Panc1 (cell line): ENCODE measurements at regions not wholly inside any gene's neighbourhood (a gene's known extent, or its start where the extent isn't known, plus 50 kb on each side); places are given as distances from the start of the nearest gene placed in this dataset.

Source experiments
- ATAC-seq: fragments of 200-7000 bp; cut with Tn5 transposase; 2 replicates; pipeline ENCODE4 v1.9.1; 2020; ENCODE audit warnings: mild to moderate bottlenecking, moderate library complexity
- BruUV-seq: library from RNA; stranded (reverse); fragments of 400-500 nt; replicated peaks from 2 replicates; lab custom pipeline; 2021; lab: Mats Ljungman, UMichigan
- CTCF ChIA-PET: fragments of 300-600 bp; sonication (Branson Sonifier 250); formaldehyde crosslinking; loops from one replicate; lab custom pipeline; 2022; ENCODE audit warnings: antibody characterized with exemption; lab: Charles Lee
- POLR2A ChIA-PET: fragments of 300-600 bp; sonication (Branson Sonifier 250); formaldehyde crosslinking; loops from one replicate; lab custom pipeline; 2022; ENCODE audit warnings: antibody characterized with exemption; lab: Charles Lee
- DNase-seq: peaks from one replicate; pipeline ENCODE4 v3.0.0-alpha.2; 2010; ENCODE audit warnings: low read depth, low spot score
- H3K27ac ChIP-seq: 2 replicates; pipeline ENCODE4 v1.5.1; 2011; ENCODE audit warnings: mild to moderate bottlenecking, low read length, inconsistent platforms
- H3K27me3 ChIP-seq: fragments of 200-500 bp; sonication (Bioruptor generic); 2 replicates; pipeline ENCODE4 v1.6.0; 2014; ENCODE audit warnings: low read length, inconsistent platforms; ENCODE audit not compliant: control insufficient read depth, insufficient read depth
- H3K36me3 ChIP-seq: fragments of 200-500 bp; sonication (Bioruptor generic); 2 replicates; pipeline ENCODE4 v1.5.1; 2014; ENCODE audit warnings: inconsistent platforms, mild to moderate bottlenecking, low read length, moderate library complexity; ENCODE audit not compliant: control insufficient read depth, insufficient read depth
- H3K4me1 ChIP-seq: 2 replicates; pipeline ENCODE4 v1.5.1; 2011; ENCODE audit warnings: inconsistent platforms, mild to moderate bottlenecking, low read length, moderate library complexity; ENCODE audit not compliant: control insufficient read depth, insufficient read depth
- H3K4me3 ChIP-seq, 2 experiments: 2 replicates each; pipeline ENCODE4 v1.5.1; 2011 to 2012; ENCODE audit warnings: low read depth in 2 of 2, low read length in 2 of 2, mild to moderate bottlenecking in 2 of 2, inconsistent platforms in 1 of 2, moderate library complexity in 1 of 2
- H3K9me3 ChIP-seq: fragments of 200-500 bp; sonication (Bioruptor generic); 2 replicates; pipeline ENCODE4 v1.5.1; 2014; ENCODE audit warnings: low read depth, mild to moderate bottlenecking, inconsistent platforms, low read length, moderate library complexity; ENCODE audit not compliant: control insufficient read depth, insufficient read depth
- POLR2AphosphoS5 ChIP-seq: IDR thresholded peaks from 2 replicates; pipeline ENCODE4 v1.6.1; 2012; ENCODE audit warnings: mild to moderate bottlenecking, low read depth, low read length, moderate library complexity
- REST ChIP-seq, 2 experiments: IDR thresholded peaks; 2 replicates each; pipeline ENCODE4 v1.6.1; 2011 to 2012; ENCODE audit warnings: low read depth in 2 of 2, control low read depth in 1 of 2, low read length in 1 of 2, mild to moderate bottlenecking in 1 of 2, moderate library complexity in 1 of 2; ENCODE audit not compliant: insufficient read depth in 1 of 2
- SIN3A ChIP-seq: IDR thresholded peaks from 2 replicates; pipeline ENCODE4 v1.6.1; 2012; ENCODE audit warnings: low read depth, mild to moderate bottlenecking, low read length, moderate library complexity, borderline replicate concordance; ENCODE audit not compliant: insufficient read depth
- TCF7L2 ChIP-seq: IDR thresholded peaks from 2 replicates; pipeline ENCODE4 v1.6.1; 2011; ENCODE audit warnings: mild to moderate bottlenecking, low read depth, low read length, inconsistent platforms
- in situ Hi-C: cut with HindIII; loops from 2 replicates; pipeline ENCODE4 v1.10.0; 2016; ENCODE audit warnings: low sequenced_read_pairs, low pct_unique_long_range_greater_than_20kb
- intact Hi-C: fragments of 100-400 bp; cut with micrococcal nuclease; formaldehyde crosslinking; loops from one replicate; pipeline ENCODE4 v1.10.0; 2022; ENCODE audit not compliant: unreplicated experiment
- TF ChIP-seq, protein P1 (sequence below): fragments of 450-650 bp; IDR thresholded peaks from 2 replicates; pipeline ENCODE4 v1.5.1; 2017; ENCODE audit warnings: mild to moderate bottlenecking

GRCh38 chr10:125389648-125390047 is 229.3 kb upstream of the CTBP2 start:
- peaks cover 16% of the 10 kb centered on the region; the same call in 1 of the 2 replicates for H3K9me3 ChIP-seq
- no peak overlapping the region for H3K27ac ChIP-seq
- no TSS peak for BruUV-seq
- in situ Hi-C loops = no loop called here
- no peaks in the 10 kb centered on the region for H3K4me1 ChIP-seq
- POLR2A ChIA-PET = interaction anchor here (0.7 kb wide), 1 partner anchor 35 kb away, joined by 3 read pairs; no protein-coding TSS in a partner anchor
- DNase-seq (no peak), ATAC-seq (no peak)
- H3K4me3 ChIP-seq = no peak overlapping the region
- H3K36me3 ChIP-seq = no peaks in the 10 kb centered on the region
- intact Hi-C loops = no loop called here
- TF ChIP-seq, protein P1, sequence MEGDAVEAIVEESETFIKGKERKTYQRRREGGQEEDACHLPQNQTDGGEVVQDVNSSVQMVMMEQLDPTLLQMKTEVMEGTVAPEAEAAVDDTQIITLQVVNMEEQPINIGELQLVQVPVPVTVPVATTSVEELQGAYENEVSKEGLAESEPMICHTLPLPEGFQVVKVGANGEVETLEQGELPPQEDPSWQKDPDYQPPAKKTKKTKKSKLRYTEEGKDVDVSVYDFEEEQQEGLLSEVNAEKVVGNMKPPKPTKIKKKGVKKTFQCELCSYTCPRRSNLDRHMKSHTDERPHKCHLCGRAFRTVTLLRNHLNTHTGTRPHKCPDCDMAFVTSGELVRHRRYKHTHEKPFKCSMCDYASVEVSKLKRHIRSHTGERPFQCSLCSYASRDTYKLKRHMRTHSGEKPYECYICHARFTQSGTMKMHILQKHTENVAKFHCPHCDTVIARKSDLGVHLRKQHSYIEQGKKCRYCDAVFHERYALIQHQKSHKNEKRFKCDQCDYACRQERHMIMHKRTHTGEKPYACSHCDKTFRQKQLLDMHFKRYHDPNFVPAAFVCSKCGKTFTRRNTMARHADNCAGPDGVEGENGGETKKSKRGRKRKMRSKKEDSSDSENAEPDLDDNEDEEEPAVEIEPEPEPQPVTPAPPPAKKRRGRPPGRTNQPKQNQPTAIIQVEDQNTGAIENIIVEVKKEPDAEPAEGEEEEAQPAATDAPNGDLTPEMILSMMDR = no peak
- TF ChIP-seq REST (IDR thresholded peaks at IDR 0.05; ENCODE audit: insufficient read depth in 1 of 2, low read depth in 2 of 2, low read length in 1 of 2) (no peak), TCF7L2 (no peak), POLR2AphosphoS5 (no peak), SIN3A (no peak)
- CTCF ChIA-PET = no interaction called here
- peaks cover 14% of the 10 kb centered on the region for H3K27me3 ChIP-seq

- TF ChIP-seq REST (IDR thresholded peaks at IDR 0.05; ENCODE audit: insufficient read depth in 1 of 2, low read depth in 2 of 2, low read length in 1 of 2) (no peak), TCF7L2 (no peak)
- TF ChIP-seq, protein P1 = no peak
These were observed 219.2 kb upstream of the CTBP2 start for GRCh38 chr10:125379592-125379991.

More at GRCh38 chr10:125379592-125379991, 219.2 kb upstream of the CTBP2 start:
- BruUV-seq = no TSS peak
- no peak overlapping the region for H3K27ac ChIP-seq
- ChIA-PET CTCF (no interaction called here), POLR2A (no interaction called here)
- no peaks in the 10 kb centered on the region for H3K36me3 ChIP-seq
- peaks cover 3% of the 10 kb centered on the region; the same call in 1 of the 2 replicates for H3K27me3 ChIP-seq
- peaks cover 2% of the 10 kb centered on the region; the same call in 1 of the 2 replicates for H3K9me3 ChIP-seq
- no peak for DNase-seq
- no peak overlapping the region for H3K4me3 ChIP-seq
- no peak for ATAC-seq
- intact Hi-C loops = no loop called here
- H3K4me1 ChIP-seq = no peaks in the 10 kb centered on the region
- in situ Hi-C loops = no loop called here
